GM18867 (cell line): ENCODE measurements at regions not wholly inside any gene's neighbourhood (a gene's known extent, or its start where the extent isn't known, plus 50 kb on each side); places are given as distances from the start of the nearest gene placed in this dataset.

ENCODE experiments used
- ATAC-seq: cut with Tn5 transposase; IDR thresholded peaks from one replicate; pipeline ENCODE4 v1.9.1; 2021; ENCODE audit warnings: mild to moderate bottlenecking, moderate library complexity; ENCODE audit not compliant: unreplicated experiment

GRCh38 chr5:91443761-91444467 lies 60.8 kb upstream of the ARRDC3 start:
- no peak for ATAC-seq

- ATAC-seq = no peak
These were observed 59.9 kb upstream of the ARRDC3 start for GRCh38 chr5:91443023-91443422.

GRCh38 chr5:91441082-91441481 lies 58.0 kb upstream of the ARRDC3 start:
- ATAC-seq = no peak

- ATAC-seq = no peak
These were observed 55.8 kb upstream of the ARRDC3 start for GRCh38 chr5:91438871-91439270.

- no peak for ATAC-seq
These were observed 53.1 kb upstream of the ARRDC3 start for GRCh38 chr5:91436241-91436640.

- peak; percentile 81 for ATAC-seq
These were observed 51.2 kb upstream of the ARRDC3 start for GRCh38 chr5:91434348-91434747.

- no peak for ATAC-seq
These were observed 50.7 kb upstream of the ARRDC3 start for GRCh38 chr5:91433861-91434260.
